OCI-LY3 (cell line): ENCODE measurements at regions not wholly inside any gene's neighbourhood (a gene's known extent, or its start where the extent isn't known, plus 50 kb on each side); places are given as distances from the start of the nearest gene placed in this dataset.

Source experiments
- H2AFZ ChIP-seq: fragments of 200-600, 300-600 bp; shearing (Covaris generic); 2 replicates; pipeline ENCODE4 v1.6.0; 2014; ENCODE audit warnings: antibody characterized with exemption, low read depth, low read length
- H3K27ac ChIP-seq: fragments of 200-600, 300-600 bp; sonication (generic); 2 replicates; pipeline ENCODE4 v1.5.1; 2014; ENCODE audit warnings: mild to moderate bottlenecking, low read length, moderate library complexity, mixed read lengths
- H3K27me3 ChIP-seq: fragments of 200-600, 300-600 bp; sonication (generic); 2 replicates; pipeline ENCODE4 v1.6.1; 2014; ENCODE audit warnings: low read depth, low read length, mixed read lengths
- H3K36me3 ChIP-seq: fragments of 200-600, 300-600 bp; sonication (generic); replicated peaks from 2 replicates; pipeline ENCODE3; 2014; ENCODE audit warnings: low read depth, low read length, mixed read lengths
- H3K4me1 ChIP-seq: fragments of 300-600, 200-600 bp; sonication (generic); 2 replicates; pipeline ENCODE4 v1.6.1; 2014; ENCODE audit warnings: low read length, mixed read lengths
- H3K4me2 ChIP-seq: fragments of 200-600, 300-600 bp; sonication (generic); 2 replicates; pipeline ENCODE4 v1.6.1; 2014; ENCODE audit warnings: low read length, mixed read lengths
- H3K4me3 ChIP-seq: fragments of 300-600, 200-600 bp; sonication (generic); 2 replicates; pipeline ENCODE4 v1.5.1; 2014; ENCODE audit warnings: antibody characterized with exemption, mild to moderate bottlenecking, low read length, moderate library complexity
- H3K79me2 ChIP-seq: fragments of 300-600, 200-600 bp; shearing (Covaris generic); 2 replicates; pipeline ENCODE4 v1.6.1; 2014; ENCODE audit warnings: mild to moderate bottlenecking, low read length, mixed read lengths
- H3K9ac ChIP-seq: fragments of 300-600, 200-600 bp; shearing (Covaris generic); 2 replicates; pipeline ENCODE4 v1.6.0; 2014; ENCODE audit warnings: mild to moderate bottlenecking, low read length, moderate library complexity
- H3K9me3 ChIP-seq: fragments of 200-600, 300-600 bp; shearing (Covaris generic); 2 replicates; pipeline ENCODE4 v1.6.1; 2014; ENCODE audit warnings: low read length, mixed read lengths; ENCODE audit not compliant: insufficient read depth
- H4K20me1 ChIP-seq: fragments of 200-600, 300-600 bp; sonication (generic); 2 replicates; pipeline ENCODE4 v1.6.1; 2016; ENCODE audit warnings: low read length, mixed read lengths; ENCODE audit not compliant: insufficient read depth
- EZH2phosphoT487 ChIP-seq: fragments of 200-600 bp; shearing (Covaris generic); IDR thresholded peaks from 2 replicates; pipeline ENCODE4 v1.6.1; 2018; ENCODE audit warnings: antibody characterized with exemption, mixed run types, low read depth
- TF ChIP-seq, protein P1 (sequence below): fragments of 200-600, 300-600 bp; sonication (generic); IDR thresholded peaks from 2 replicates; pipeline ENCODE4 v1.5.1; 2014; ENCODE audit warnings: antibody characterized with exemption, low read length, low read depth

GRCh38 chr5:141743866-141744272 is 61.8 kb upstream of the ARAP3 start:
- TF ChIP-seq, protein P1, sequence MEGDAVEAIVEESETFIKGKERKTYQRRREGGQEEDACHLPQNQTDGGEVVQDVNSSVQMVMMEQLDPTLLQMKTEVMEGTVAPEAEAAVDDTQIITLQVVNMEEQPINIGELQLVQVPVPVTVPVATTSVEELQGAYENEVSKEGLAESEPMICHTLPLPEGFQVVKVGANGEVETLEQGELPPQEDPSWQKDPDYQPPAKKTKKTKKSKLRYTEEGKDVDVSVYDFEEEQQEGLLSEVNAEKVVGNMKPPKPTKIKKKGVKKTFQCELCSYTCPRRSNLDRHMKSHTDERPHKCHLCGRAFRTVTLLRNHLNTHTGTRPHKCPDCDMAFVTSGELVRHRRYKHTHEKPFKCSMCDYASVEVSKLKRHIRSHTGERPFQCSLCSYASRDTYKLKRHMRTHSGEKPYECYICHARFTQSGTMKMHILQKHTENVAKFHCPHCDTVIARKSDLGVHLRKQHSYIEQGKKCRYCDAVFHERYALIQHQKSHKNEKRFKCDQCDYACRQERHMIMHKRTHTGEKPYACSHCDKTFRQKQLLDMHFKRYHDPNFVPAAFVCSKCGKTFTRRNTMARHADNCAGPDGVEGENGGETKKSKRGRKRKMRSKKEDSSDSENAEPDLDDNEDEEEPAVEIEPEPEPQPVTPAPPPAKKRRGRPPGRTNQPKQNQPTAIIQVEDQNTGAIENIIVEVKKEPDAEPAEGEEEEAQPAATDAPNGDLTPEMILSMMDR: no peak
- TF ChIP-seq EZH2phosphoT487: no peak
- Histone ChIP-seq H3K4me1 (peaks cover 18% of the 10 kb centered on the region), H3K9me3 (no peaks in the 10 kb centered on the region), H3K4me3 (no peak overlapping the region), H3K9ac (no peak overlapping the region), H2AFZ (no peak overlapping the region), H4K20me1 (no peaks in the 10 kb centered on the region), H3K4me2 (no peak overlapping the region), H3K27ac (no peak overlapping the region), H3K79me2 (no peaks in the 10 kb centered on the region), H3K27me3 (no peaks in the 10 kb centered on the region), H3K36me3 (no peaks in the 10 kb centered on the region)

GRCh38 chr5:141742866-141743851 is 61.1 kb upstream of the ARAP3 start:
- no peaks in the 10 kb centered on the region for H3K79me2 ChIP-seq
- no peaks in the 10 kb centered on the region for H3K36me3 ChIP-seq
- no peaks in the 10 kb centered on the region for H4K20me1 ChIP-seq
- no peak overlapping the region for H3K4me2 ChIP-seq
- TF ChIP-seq, protein P1: no peak
- no peak for TF ChIP-seq EZH2phosphoT487
- peaks cover under 1% of the 10 kb centered on the region; the same call in 1 of the 2 replicates for H3K27me3 ChIP-seq
- H3K4me3 ChIP-seq: no peak overlapping the region
- H2AFZ ChIP-seq: no peak overlapping the region
- no peak overlapping the region for H3K9ac ChIP-seq
- H3K27ac ChIP-seq: no peak overlapping the region
- H3K4me1 ChIP-seq: peaks cover 15% of the 10 kb centered on the region
- H3K9me3 ChIP-seq: no peaks in the 10 kb centered on the region

GRCh38 chr5:141742144-141742543 is 60.1 kb upstream of the ARAP3 start:
- H3K9ac ChIP-seq: no peak overlapping the region
- H3K4me2 ChIP-seq: no peak overlapping the region

GRCh38 chr5:141740885-141741284 is 58.9 kb upstream of the ARAP3 start:
- H2AFZ ChIP-seq: no peak overlapping the region
- H3K4me3 ChIP-seq: no peak overlapping the region
- TF ChIP-seq, protein P1: no peak

More at GRCh38 chr5:141742144-141742543, 60.1 kb upstream of the ARAP3 start:
- Histone ChIP-seq H3K36me3 (no peaks in the 10 kb centered on the region), H2AFZ (no peak overlapping the region), H3K4me1 (peaks cover 5% of the 10 kb centered on the region), H3K27ac (no peak overlapping the region), H4K20me1 (no peaks in the 10 kb centered on the region), H3K79me2 (no peaks in the 10 kb centered on the region), H3K9me3 (no peaks in the 10 kb centered on the region), H3K27me3 (peaks cover 3% of the 10 kb centered on the region; the same call in 1 of the 2 replicates), H3K4me3 (no peak overlapping the region)
- TF ChIP-seq, protein P1: no peak
- no peak for TF ChIP-seq EZH2phosphoT487

More at GRCh38 chr5:141740885-141741284, 58.9 kb upstream of the ARAP3 start:
- Histone ChIP-seq H3K79me2 (no peaks in the 10 kb centered on the region), H4K20me1 (no peaks in the 10 kb centered on the region), H3K27ac (no peak overlapping the region), H3K4me2 (no peak overlapping the region), H3K4me1 (no peaks in the 10 kb centered on the region), H3K27me3 (peaks cover 3% of the 10 kb centered on the region; the same call in 1 of the 2 replicates), H3K9ac (no peak overlapping the region), H3K9me3 (no peaks in the 10 kb centered on the region), H3K36me3 (no peaks in the 10 kb centered on the region)
